Stimulated activated CD4-positive, alpha-beta T cell treated with anti-CD3 and anti-CD28 coated beads, Interleukin-2, amount 100 ng/mL, for 48 hours (primary cell): ENCODE measurements at regions not wholly inside any gene's neighbourhood (a gene's known extent, or its start where the extent isn't known, plus 50 kb on each side); places are given as distances from the start of the nearest gene placed in this dataset.
"Not testable (repeated sequence)": the region's sequence is repeated elsewhere in the genome, so short reads cannot be mapped to it uniquely, and the experiment has no call there.

Experiments
- DNase-seq, 2 donors: peaks; one replicate each; pipeline ENCODE4 v3.0.0-alpha.2; 2020

- DNase-seq, result no peak
Measured at GRCh38 chr14:40340708-40341107, 908.5 kb upstream of the FBXO33 start.

DNA sequence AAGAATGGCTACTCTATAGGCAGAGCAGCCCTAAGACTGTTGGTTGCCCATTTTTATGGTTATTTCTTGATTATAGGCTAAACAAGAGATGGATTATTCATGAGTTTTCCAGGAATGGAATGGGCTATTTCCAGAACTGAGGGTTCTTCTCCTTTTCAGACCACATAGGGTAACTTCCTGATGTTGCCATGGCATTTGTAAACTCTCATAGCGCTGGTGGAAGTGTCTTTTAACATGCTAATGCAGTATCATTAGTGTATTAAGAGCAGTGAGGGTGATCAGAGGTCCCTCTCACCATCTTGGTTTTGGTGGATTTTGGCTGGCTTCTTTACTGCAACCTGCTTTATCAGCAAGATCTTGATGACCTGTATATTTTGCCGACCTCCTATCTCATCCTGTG, 904.6 kb upstream of the FBXO33 start:
- no peak for DNase-seq

DNA sequence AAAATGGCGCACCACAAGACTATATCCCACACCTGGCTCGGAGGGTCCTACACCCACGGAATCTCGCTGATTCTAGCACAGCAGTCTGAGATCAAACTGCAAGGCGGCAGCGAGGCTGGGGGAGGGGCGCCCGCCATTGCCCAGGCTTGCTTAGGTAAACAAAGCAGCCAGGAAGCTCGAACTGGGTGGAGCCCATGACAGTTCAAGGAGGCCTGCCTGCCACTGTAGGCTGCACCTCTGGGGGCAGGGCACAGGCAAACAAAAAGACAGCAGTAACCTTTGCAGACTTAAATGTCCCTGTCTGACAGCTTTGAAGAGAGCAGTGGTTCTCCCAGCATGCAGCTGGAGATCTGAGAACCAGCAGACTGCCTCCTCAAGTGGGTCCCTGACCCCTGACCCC, 894.3 kb upstream of the FBXO33 start:
- DNase-seq, result not testable (repeated sequence)

DNA sequence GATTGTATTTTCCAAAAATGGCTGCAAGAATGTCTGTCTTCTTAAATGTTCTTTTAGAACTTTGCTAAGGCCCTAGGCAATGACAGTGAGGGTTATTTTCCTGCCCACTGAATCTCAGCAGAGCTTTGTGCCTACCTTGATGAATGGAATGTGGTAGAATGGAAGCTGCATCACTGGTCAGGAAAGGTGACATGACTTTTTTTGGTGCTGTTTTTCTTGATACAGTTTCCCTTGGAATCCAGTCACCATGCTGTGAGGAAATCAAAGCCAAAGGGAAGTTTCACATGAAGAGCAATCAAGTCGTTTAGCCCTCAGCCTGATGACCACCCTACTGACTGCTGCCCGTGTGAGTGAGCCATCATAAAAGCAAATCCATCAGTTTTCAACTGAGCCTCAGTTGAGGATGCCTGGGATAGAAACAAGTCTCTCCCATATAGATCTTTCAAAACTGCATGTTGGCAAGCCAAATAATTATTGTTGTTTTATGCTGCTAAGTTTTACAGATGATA, 886.0 kb upstream of the FBXO33 start:
- DNase-seq, result no peak

- DNase-seq, result no peak
Measured at GRCh38 chr14:40317690-40318089, 885.5 kb upstream of the FBXO33 start.

- no peak for DNase-seq
Measured at GRCh38 chr14:40312296-40312695, 880.1 kb upstream of the FBXO33 start.

DNA sequence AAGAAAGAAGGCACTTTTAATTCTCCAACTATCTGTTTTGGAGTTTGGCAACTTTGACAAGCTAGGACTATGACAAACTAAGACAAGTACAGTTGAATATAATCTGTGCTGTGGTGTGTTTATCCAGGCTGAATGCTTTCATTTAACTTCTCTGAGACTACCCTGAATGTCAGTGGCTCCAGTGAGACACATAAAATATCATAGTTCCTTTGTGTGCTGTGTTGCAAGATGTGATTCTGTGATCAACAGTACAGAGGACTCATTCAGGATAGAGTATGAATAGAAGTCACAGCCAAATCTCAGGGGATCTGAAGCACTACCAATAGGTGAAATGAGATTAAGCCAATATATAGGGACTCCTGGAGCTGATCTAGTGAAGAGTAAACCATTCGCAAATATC, 876.9 kb upstream of the FBXO33 start:
- no peak for DNase-seq

DNA sequence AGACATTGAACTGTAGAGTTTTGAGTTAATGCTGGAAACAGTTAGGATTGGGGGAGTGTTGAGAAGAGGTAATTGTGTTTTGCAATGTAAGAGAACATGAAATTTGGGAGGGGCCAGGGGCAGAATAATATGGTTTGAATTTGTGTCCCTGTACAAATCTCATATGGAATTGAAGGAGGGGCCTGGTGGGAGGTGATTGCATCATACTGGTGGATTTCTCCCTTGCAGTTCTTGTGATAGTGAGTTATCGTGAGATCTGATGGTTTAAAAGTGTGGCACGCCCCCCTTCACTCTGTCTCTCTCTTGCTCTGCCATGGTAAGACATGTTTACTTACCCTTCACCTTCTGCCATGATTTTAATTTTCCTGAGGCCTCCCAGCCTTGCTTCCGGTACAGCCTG, 876.0 kb upstream of the FBXO33 start:
- no peak for DNase-seq

- no peak for DNase-seq
Measured at GRCh38 chr14:40296821-40297220, 864.6 kb upstream of the FBXO33 start.

DNA sequence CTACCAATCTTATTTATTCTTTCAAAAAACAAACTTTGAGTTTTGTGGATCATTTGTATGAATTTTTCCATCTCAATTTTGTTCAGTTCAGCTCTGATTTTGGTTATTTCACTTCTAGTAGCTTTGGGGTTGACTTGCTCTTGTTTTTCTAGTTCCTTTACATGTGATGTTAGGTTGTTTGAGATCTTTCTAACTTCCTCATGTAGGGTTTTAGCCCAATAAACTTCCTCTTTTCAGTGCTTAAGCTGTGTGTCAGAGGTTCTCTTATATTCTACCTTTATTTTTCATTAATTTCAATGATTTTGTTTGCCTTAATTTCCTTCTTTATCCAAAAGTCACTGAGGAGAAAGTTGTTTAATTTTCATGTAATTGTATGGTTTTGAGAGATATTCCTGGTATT, 860.4 kb upstream of the FBXO33 start:
- DNase-seq, result no peak

- DNase-seq, result no peak
Measured at GRCh38 chr14:40282196-40282595, 850.0 kb upstream of the FBXO33 start.

DNA sequence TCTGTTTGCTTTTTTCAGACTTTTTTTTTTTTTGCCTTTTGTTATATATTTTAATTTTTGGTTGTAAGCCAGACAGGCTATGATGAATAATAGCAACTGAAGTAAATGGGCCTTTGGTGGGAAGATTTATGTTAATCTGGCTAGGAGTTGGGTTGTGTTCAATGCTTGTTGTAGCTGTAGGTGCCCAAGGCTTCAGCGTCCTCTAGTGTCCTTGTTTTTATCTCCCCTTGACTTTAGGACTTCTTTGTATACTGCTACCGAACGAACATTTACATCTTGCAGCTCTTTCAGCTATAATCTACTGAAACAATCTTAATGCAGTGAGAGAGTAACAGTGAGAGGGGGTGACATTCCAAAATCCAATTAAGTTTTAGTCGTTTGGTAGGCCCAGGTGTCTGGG, 848.4 kb upstream of the FBXO33 start:
- no peak for DNase-seq

DNA sequence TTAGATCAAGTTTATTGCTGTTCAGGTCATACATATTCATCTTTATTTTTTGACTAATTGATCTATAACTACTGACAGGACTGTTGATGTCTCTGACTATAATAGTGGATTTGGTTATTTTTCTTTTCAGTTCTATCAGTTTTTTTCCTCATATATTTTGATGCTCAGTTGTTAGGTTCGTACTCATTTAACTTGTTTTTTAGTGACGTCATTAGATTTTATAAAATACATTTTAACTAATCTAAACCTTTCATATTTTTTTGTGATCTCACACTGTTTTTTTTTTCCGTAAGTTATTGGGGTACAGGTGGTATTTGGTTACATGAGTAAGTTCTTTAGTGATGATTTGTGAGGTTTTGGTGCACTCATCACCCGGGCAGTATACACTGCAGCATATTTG, 841.2 kb upstream of the FBXO33 start:
- no peak for DNase-seq

DNA sequence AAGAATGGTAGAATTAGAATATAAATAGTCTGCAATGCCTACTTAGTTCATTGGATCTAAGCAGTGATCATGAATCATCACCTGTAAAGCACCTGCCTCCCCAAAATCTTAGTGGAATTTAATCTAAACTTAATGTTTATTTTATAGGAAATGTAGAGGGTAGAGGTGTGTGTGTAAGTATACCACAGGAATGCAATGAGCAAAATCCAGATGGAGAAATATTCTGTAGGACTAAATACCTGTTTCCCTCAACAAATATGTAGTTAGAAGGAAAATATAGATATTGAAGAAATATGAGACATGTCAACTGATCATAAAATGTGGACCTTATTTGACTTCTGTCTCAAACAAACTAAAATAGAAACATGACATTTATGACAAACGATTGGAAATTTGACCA, 839.2 kb upstream of the FBXO33 start:
- no peak for DNase-seq

GRCh38 chr14:40269436-40269835, 837.2 kb upstream of the FBXO33 start:
- DNase-seq, result no peak

GRCh38 chr14:40268236-40268635, 836.0 kb upstream of the FBXO33 start:
- DNase-seq, result no peak

DNA sequence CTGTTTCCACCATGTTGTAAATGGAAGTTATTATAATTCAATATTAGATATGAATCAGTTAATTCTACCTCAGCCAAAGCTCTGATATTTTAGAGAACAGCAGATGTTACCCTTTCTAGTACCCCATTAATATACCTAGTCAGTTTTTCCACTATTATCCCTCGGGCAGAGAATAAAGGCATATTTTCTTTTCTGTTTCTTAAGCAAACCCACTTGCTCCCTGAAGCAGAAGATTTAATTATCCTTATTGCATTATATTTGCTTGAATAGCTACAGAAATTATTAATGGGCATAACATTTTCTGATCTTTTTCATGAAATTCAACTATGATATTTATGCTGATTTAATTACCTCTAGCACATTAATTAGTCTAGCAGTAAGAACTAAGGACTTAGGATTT, 832.9 kb upstream of the FBXO33 start:
- no peak for DNase-seq

DNA sequence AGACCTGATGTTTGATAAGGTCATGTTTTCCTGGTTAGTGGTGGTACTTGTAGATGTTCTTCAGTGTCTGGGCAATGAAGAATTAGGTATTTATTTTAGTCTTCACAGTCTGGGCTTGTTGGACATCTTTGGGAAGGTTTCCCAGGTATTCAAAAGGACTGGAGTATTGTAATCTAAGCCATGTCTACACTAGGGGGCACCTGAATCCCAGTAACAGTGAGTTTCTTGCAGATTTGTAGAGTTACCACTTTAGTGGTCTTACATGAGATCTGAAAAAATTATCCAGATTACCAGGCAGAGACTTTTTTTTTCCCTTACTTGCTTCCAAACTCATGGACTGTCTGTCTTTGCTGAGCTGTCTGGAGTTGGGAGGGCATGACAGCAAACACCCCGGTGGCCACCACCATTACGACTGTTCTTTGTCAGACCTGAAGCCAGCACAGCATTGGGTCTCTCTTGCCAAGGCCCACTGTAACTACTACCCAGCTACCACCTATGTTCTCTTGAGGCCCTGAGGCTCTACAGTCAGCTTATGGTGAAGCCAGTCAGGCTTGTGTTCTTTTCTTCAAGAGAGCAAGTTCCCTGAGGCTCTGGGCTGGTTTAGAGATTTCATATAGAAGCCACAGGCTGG, 820.7 kb upstream of the FBXO33 start:
- no peak for DNase-seq

DNA sequence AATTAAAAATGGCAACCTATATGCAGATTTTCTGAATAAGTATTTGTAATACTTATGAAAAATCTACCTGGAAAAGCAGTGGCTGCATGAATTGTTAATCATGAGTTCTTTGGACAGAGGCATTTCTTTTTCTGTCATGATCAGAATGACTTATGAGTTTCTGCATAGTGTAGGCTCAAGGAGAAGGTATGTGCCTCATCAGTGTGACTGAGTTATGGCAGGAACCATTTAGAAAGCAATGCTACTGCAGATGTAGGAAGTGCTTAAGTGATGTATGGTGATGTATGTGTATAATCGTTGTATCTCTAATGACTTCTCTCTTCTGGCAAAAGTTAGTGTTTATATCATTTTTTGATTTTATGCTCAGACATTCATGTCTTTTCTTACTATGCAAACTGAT, 816.4 kb upstream of the FBXO33 start:
- no peak for DNase-seq

GRCh38 chr14:40240245-40240859, 808.1 kb upstream of the FBXO33 start:
- no peak for DNase-seq

DNA sequence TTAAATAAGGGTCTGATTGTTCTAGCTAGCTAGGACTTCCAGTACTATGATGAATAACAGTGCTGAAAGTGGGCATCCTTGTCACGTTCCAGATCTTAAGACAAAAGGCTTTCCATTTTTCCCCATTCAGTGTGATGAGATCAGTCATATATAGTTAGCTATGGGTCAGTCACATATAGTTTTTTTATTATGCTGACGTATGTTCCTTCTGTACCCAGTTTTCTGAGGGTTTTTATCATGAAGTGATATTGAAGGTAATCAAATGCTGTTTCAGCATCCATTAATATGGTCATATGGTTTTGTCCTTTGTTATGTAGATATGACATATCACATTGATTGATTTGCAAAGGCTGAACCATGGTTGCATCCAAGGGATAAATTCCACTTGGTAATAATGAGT, 800.1 kb upstream of the FBXO33 start:
- DNase-seq, result no peak

DNA sequence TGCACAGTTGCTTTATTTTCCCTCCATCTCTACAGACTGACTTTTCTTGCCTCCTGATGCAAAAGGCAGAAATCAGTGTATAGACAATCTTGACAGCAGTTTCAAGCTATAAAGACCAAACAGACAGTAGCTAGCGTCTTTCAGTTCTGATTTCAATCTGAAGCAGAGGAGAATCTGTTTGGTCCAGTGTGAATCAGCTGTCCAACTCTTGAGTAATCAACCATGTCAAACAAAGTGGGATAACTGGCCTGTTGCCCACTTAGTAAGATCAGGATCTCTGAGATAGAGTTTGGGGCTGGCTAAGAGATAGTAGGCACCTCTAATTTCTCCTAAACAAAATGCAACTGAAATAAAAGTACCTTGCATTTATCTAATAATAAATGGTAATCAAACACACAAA, 797.4 kb upstream of the FBXO33 start:
- no peak for DNase-seq

DNA sequence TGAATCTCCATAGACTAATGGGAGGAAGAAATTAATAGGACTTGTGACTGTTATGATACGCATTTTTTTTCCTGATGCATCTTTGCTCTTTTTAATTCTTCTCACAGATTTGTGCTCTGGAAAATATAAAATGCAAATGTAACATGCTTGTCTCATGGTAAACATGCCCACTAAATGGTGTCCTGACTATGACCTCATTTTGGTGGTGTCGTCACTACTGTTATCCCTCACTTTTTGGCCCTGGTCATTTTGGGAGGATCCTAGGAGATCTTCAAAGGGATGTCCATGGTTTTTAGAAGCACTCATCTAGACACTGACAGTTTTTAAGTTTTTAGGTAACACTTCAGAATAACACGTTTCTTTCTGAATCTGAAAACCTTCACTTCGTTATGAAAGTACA, 790.8 kb upstream of the FBXO33 start:
- no peak for DNase-seq

- DNase-seq, result no peak
Measured at GRCh38 chr14:40221428-40221827, 789.2 kb upstream of the FBXO33 start.

- DNase-seq, result no peak
Measured at GRCh38 chr14:40219032-40219431, 786.8 kb upstream of the FBXO33 start.
